Lower lobe of right lung (tissue), 2 donors: ENCODE measurements at regions not wholly inside any gene's neighbourhood (a gene's known extent, or its start where the extent isn't known, plus 50 kb on each side); places are given as distances from the start of the nearest gene placed in this dataset.
A peak's percentile ranks its signal among the peaks of the same experiment; 100 is the strongest.
"Not testable (repeated sequence)": the region's sequence is repeated elsewhere in the genome, so short reads cannot be mapped to it uniquely, and the experiment has no call there.

ENCODE experiments used
- ATAC-seq, 2 donors: fragments of 200-7000 bp; cut with Tn5 transposase; one replicate each; pipeline ENCODE4 v1.9.1; 2020 to 2022; ENCODE audit warnings: mild to moderate bottlenecking in 2 of 2, moderate library complexity in 2 of 2
- DNase-seq: peaks from one replicate; pipeline ENCODE4 v3.0.0-alpha.2; 2020
- H3K27ac ChIP-seq: fragments of 200-600 bp; one replicate; pipeline ENCODE4 v1.8.0; 2022
- H3K27me3 ChIP-seq: fragments of 200-600 bp; one replicate; pipeline ENCODE4 v1.8.0; 2022; ENCODE audit warnings: low read depth
- H3K36me3 ChIP-seq: fragments of 200-600 bp; one replicate; pipeline ENCODE4 v1.8.0; 2022; ENCODE audit warnings: mild to moderate bottlenecking
- H3K4me1 ChIP-seq: fragments of 200-600 bp; one replicate; pipeline ENCODE4 v1.8.0; 2022
- H3K4me3 ChIP-seq: fragments of 200-600 bp; one replicate; pipeline ENCODE4 v1.8.0; 2022; ENCODE audit warnings: mild to moderate bottlenecking
- H3K9me3 ChIP-seq: fragments of 200-600 bp; one replicate; pipeline ENCODE4 v1.8.0; 2022
- intact Hi-C: fragments of 100-400 bp; cut with DNase I; formaldehyde crosslinking; loops from one replicate; pipeline ENCODE4 v1.11.0; 2022
- TF ChIP-seq, protein P1 (sequence below): fragments of 200-600 bp; IDR thresholded peaks from one replicate; pipeline ENCODE4 v1.8.0; 2022; ENCODE audit warnings: antibody characterized with exemption, mild to moderate bottlenecking
- donor health status: DM: no; HTN: yes; CAD: no; lungs with severe emphysema.

DNA sequence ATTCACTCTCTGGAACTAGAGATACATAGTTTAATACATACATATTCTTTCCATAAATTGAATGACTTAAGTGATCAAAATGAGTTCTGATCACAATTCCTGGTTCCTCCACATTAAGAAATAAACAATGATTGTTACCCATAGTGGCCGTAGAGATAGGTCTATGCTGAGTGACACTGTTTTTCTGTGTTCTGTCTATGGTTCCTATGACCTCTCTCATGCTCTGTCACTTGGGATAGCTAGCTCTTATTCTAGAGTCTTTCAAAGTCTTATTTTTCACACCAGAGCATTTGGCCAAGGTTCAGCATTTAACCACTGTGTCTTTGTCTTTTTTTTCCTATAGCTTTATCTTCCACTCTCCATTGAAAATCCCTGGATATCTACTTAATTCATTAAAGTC is 132.4 kb downstream of the GOLGA6L6 start:
- peak in 1 of 2 donors; percentile 40 for ATAC-seq
- Histone ChIP-seq H3K36me3 (no peaks in the 10 kb centered on the region), H3K27ac (no peak overlapping the region), H3K9me3 (peaks cover 12% of the 10 kb centered on the region), H3K27me3 (no peaks in the 10 kb centered on the region), H3K4me1 (no peaks in the 10 kb centered on the region), H3K4me3 (no peak overlapping the region)
- DNase-seq: no peak
- TF ChIP-seq, protein P1, sequence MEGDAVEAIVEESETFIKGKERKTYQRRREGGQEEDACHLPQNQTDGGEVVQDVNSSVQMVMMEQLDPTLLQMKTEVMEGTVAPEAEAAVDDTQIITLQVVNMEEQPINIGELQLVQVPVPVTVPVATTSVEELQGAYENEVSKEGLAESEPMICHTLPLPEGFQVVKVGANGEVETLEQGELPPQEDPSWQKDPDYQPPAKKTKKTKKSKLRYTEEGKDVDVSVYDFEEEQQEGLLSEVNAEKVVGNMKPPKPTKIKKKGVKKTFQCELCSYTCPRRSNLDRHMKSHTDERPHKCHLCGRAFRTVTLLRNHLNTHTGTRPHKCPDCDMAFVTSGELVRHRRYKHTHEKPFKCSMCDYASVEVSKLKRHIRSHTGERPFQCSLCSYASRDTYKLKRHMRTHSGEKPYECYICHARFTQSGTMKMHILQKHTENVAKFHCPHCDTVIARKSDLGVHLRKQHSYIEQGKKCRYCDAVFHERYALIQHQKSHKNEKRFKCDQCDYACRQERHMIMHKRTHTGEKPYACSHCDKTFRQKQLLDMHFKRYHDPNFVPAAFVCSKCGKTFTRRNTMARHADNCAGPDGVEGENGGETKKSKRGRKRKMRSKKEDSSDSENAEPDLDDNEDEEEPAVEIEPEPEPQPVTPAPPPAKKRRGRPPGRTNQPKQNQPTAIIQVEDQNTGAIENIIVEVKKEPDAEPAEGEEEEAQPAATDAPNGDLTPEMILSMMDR: no peak
- intact Hi-C loops: no loop called here

DNA sequence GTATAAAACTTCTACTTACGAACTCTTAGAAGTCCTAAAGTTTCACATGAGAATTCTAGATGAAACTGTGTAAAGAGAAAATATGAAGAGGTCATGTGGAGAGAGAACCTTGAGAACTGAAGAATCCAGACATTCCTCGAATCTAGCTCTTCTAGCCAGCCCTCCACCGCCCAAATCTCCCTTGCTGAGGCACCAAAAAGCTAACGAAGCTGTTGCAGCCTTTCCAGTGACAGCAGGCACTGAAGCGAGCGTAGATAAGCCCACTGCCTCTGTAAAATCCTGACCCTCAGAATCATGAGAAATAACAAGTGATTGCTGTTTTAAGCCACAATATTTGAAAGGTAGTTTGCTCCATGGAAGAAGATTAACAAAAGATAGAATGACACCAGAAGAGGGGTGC is 134.0 kb downstream of the GOLGA6L6 start:
- DNase-seq: peak; percentile 41
- Histone ChIP-seq H3K9me3 (peaks cover 12% of the 10 kb centered on the region), H3K36me3 (no peaks in the 10 kb centered on the region), H3K27me3 (no peaks in the 10 kb centered on the region), H3K27ac (no peak overlapping the region), H3K4me3 (no peak overlapping the region), H3K4me1 (no peaks in the 10 kb centered on the region)
- intact Hi-C loops: no loop called here
- no peak for ATAC-seq
- TF ChIP-seq, protein P1: no peak

DNA sequence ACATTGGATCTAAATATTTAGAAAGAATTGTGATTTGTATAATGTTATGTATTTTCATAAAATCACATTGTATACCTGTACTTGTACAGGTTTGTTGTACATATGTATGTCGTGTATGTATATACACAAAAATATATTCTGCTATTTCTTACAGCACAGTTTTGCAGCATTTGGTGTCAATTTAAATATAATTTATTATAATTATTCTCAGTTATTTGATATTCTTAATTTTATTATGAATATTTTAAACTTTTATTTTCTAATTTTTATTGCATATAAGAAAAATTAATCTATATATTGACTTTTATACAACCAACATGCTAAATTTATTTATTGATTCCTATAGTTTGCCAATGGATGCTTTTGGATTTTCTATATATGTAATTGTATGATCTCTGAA is 137.0 kb downstream of the GOLGA6L6 start:
- DNase-seq, intact Hi-C loops, H3K36me3 ChIP-seq, H3K4me3 ChIP-seq, H3K4me1 ChIP-seq, H3K27ac ChIP-seq, H3K27me3 ChIP-seq, ATAC-seq: not testable (repeated sequence)
- peaks cover 16% of the 10 kb centered on the region for H3K9me3 ChIP-seq

DNA sequence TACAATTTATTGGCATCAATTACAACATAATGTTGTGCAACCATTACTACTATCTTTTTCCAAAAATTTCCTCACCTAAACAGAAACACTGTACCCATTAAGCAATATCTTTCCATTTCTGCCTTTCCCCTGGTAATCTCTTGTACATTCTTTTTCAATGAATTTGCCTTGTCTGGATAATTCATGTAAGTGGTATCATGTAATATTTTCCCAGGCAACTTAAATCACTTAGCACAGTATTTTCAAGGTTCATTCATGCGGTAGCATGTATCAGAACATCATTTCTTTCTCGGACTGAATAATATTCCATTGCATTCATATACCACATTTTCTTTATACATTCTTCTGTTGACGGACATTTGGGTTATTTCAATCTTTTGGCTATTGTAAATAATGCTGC is 139.0 kb downstream of the GOLGA6L6 start:
- H3K27me3 ChIP-seq, H3K4me1 ChIP-seq, H3K27ac ChIP-seq, DNase-seq, H3K36me3 ChIP-seq, H3K4me3 ChIP-seq, ATAC-seq, intact Hi-C loops: not testable (repeated sequence)
- H3K9me3 ChIP-seq: peaks cover 18% of the 10 kb centered on the region

DNA sequence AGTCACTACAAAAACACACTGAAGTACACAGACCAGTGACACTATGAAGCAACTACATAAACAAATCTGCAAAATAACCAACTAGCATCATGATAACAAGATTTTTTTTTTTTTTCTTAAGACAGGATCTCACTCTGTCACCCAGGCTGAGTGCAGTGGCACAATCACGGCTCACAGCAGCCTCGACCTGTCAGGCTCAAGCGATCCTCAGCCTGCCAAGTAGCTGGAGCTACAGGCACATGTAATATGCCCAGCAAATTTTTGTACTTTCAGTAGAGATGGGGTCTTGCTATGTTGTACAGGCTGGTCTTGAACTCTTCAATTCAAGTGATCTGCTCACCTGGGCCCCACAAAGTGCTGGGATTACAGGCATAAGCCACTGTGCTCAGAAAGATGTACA is 140.5 kb downstream of the GOLGA6L6 start:
- H3K36me3 ChIP-seq, intact Hi-C loops, DNase-seq, H3K27me3 ChIP-seq, H3K4me1 ChIP-seq, H3K4me3 ChIP-seq, H3K27ac ChIP-seq: not testable (repeated sequence)
- peak in 1 of 2 donors; percentile 22 for ATAC-seq
- peaks cover 13% of the 10 kb centered on the region for H3K9me3 ChIP-seq

DNA sequence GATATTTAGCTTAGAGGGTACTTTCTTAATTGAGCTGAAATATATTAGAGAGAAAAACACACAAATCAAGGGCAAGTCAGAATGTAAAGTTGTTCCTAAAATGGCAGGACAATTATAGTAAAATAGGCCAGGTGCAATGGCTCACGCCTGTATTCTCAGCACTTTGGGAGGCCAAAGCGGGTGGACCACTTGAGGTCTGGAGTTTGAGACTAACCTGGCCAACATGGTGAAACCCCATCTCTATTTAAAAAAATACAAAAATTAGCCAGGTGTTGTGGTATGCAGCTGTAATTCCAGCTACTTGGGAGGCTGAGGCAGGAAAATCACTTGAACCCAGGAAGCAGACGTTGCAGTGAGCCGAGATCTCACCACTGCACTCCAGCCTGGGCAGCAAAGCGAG is 142.9 kb downstream of the GOLGA6L6 start:
- DNase-seq, H3K36me3 ChIP-seq, H3K27me3 ChIP-seq, H3K4me1 ChIP-seq, intact Hi-C loops, ATAC-seq, H3K27ac ChIP-seq, H3K9me3 ChIP-seq, H3K4me3 ChIP-seq: not testable (repeated sequence)

DNA sequence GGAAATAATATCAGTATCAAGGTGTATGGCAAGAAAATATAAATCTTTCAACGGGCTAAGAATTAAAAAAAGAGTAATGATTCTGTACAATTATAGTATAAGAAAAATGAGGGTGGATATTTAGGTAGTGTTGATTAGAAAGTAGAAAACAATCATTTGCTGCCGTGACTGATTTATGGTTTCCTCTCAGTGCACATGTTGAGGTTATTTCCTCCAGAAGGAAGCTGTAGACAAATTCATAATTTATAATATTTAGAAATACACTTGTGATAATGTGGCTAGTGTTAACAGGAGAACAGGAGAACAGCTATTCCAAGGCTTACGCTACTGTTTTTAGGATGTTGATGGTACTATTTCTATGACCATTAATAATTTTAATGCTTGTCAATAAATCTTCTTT is 153.4 kb downstream of the GOLGA6L6 start:
- H3K27me3 ChIP-seq, H3K4me3 ChIP-seq, ATAC-seq, DNase-seq, H3K4me1 ChIP-seq, intact Hi-C loops, H3K9me3 ChIP-seq, H3K36me3 ChIP-seq, H3K27ac ChIP-seq: not testable (repeated sequence)

DNA sequence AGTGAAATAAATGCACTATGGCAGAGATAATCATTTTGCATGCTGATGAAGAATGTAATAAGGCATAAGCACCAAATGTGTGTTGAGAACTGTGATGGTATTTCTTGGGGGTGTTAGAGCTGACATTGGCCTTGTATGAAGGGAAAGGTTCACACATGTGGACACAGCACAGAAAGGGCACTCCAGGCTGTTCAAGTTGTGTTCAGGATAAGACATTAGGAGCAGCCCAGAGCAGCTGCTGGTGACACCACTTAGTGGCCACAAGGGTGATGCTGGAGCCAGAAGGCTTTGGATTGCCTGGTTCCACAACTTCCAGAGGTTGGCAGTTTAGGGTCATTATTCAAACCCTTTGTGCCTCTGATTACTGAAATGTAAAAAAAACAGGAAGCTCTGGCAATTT is 155.4 kb downstream of the GOLGA6L6 start:
- DNase-seq (no peak), ATAC-seq (peak; percentile 32 to 49)
- no peaks in the 10 kb centered on the region for H3K27me3 ChIP-seq
- H3K27ac ChIP-seq: no peak overlapping the region
- TF ChIP-seq, protein P1: no peak
- H3K4me3 ChIP-seq: no peak overlapping the region
- H3K9me3 ChIP-seq: peaks cover 10% of the 10 kb centered on the region
- intact Hi-C loops: no loop called here
- H3K36me3 ChIP-seq: no peaks in the 10 kb centered on the region
- H3K4me1 ChIP-seq: no peaks in the 10 kb centered on the region

DNA sequence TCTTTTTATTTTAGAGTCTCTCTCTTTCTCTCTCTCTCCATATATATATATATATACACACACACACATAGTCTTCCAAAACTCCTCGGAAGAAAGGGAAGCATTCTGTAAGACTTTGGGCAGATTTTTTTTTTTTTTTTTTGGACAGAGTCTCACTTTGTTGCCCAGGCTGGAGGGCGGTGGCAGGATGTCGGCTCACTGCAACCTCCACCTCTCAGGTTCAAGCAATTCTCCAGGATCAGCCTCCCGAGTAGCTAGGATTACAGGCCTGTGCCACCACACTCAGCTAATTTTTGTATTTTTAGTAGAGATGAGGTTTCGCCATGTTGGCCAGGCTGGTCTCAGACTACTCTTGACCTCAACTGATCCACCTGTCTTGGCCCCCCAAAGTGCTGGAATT is 161.4 kb downstream of the GOLGA6L6 start:
- H3K9me3 ChIP-seq, intact Hi-C loops, H3K27me3 ChIP-seq, DNase-seq, H3K27ac ChIP-seq, H3K4me3 ChIP-seq, ATAC-seq, H3K4me1 ChIP-seq, H3K36me3 ChIP-seq: not testable (repeated sequence)
